ENCODE measurements at regions not wholly inside any gene's neighbourhood (a gene's known extent, or its start where the extent isn't known, plus 50 kb on each side); places are given as distances from the start of the nearest gene placed in this dataset.

GRCh38 chr6:124877468-124877867, 84.8 kb upstream of the RNF217 start:
- Histone ChIP-seq H3K9me3 (no peaks in the 10 kb centered on the region), H3K4me1 (peaks cover 0 to 8% (median 3%) of the 10 kb centered on the region in 4 donors), H3K27ac (no peak overlapping the region), H3K27me3 (no peaks in the 10 kb centered on the region), H3K36me3 (no peaks in the 10 kb centered on the region), H3K4me3 (no peak overlapping the region)
- intact Hi-C loops (cut with DNase I; ENCODE audit: low total_unique reads) = loop anchor here (10.0 kb wide), 1 partner anchor 77 kb away; no protein-coding TSS in a partner anchor
- 62 to 67% (median 63%) methylated on average over 3 of the region's 3 CpGs for WGBS, 5 donors
- TF ChIP-seq EP300 (IDR thresholded peaks at IDR 0.05) (no peak), POLR2A (IDR thresholded peaks at IDR 0.05) (no peak), POLR2AphosphoS5 (IDR thresholded peaks at IDR 0.05) (no peak)
- DNase-seq = no peak

- no peaks in the 10 kb centered on the region for H3K36me3 ChIP-seq
- H3K27me3 ChIP-seq = no peaks in the 10 kb centered on the region
- no peaks in the 10 kb centered on the region for H3K9me3 ChIP-seq
- intact Hi-C loops (cut with DNase I; ENCODE audit: low total_unique reads) = loop anchor here (10.0 kb wide), 1 partner anchor 75 kb away; no protein-coding TSS in a partner anchor
- H3K27ac ChIP-seq = no peak overlapping the region
- DNase-seq = no peak
- peaks cover 0 to 17% (median 5%) of the 10 kb centered on the region in 4 donors for H3K4me1 ChIP-seq
- 70 to 93% (median 77%) methylated on average over 4 of the region's 4 CpGs for WGBS, 5 donors
- no peak overlapping the region for H3K4me3 ChIP-seq
- TF ChIP-seq POLR2AphosphoS5 (IDR thresholded peaks at IDR 0.05) (no peak), EP300 (IDR thresholded peaks at IDR 0.05) (no peak), CTCF (IDR thresholded peaks at IDR 0.05) (no peak), POLR2A (IDR thresholded peaks at IDR 0.05) (no peak)
Observed at GRCh38 chr6:124879110-124879991, 82.9 kb upstream of the RNF217 start.

- intact Hi-C loops (cut with DNase I; ENCODE audit: low total_unique reads) = loop anchor here (10.0 kb wide), 1 partner anchor 75 kb away; no protein-coding TSS in a partner anchor
- no peak for DNase-seq
- no peaks in the 10 kb centered on the region for H3K9me3 ChIP-seq
- 95 to 100% (median 96%) methylated on average over 2 of the region's 2 CpGs for WGBS, 5 donors
- TF ChIP-seq POLR2AphosphoS5 (IDR thresholded peaks at IDR 0.05) (no peak), EP300 (IDR thresholded peaks at IDR 0.05) (no peak), POLR2A (IDR thresholded peaks at IDR 0.05) (no peak), CTCF (IDR thresholded peaks at IDR 0.05) (no peak)
- no peak overlapping the region for H3K27ac ChIP-seq
- no peaks in the 10 kb centered on the region for H3K27me3 ChIP-seq
- H3K4me1 ChIP-seq = peaks cover 0 to 17% (median 5%) of the 10 kb centered on the region in 4 donors
- H3K36me3 ChIP-seq = no peaks in the 10 kb centered on the region
- H3K4me3 ChIP-seq = no peak overlapping the region
Observed at GRCh38 chr6:124879992-124880355, 82.3 kb upstream of the RNF217 start.

- no peaks in the 10 kb centered on the region for H3K27me3 ChIP-seq
- H3K4me1 ChIP-seq = peaks cover 0 to 17% (median 5%) of the 10 kb centered on the region in 4 donors
- H3K4me3 ChIP-seq = no peak overlapping the region
- peak in 1 of 2 donors; percentile 24 for DNase-seq
- 32 to 47% (median 33%) methylated on average over 4 of the region's 4 CpGs for WGBS, 5 donors
- TF ChIP-seq POLR2AphosphoS5 (IDR thresholded peaks at IDR 0.05) (no peak), POLR2A (IDR thresholded peaks at IDR 0.05) (no peak), EP300 (IDR thresholded peaks at IDR 0.05) (no peak), CTCF (IDR thresholded peaks at IDR 0.05) (no peak)
- no peak overlapping the region for H3K27ac ChIP-seq
- H3K36me3 ChIP-seq = no peaks in the 10 kb centered on the region
- no peaks in the 10 kb centered on the region for H3K9me3 ChIP-seq
- intact Hi-C loops (cut with DNase I; ENCODE audit: low total_unique reads) = no loop called here
Observed at GRCh38 chr6:124881898-124882578, 80.2 kb upstream of the RNF217 start.
